GM19438 (cell line): ENCODE measurements at regions not wholly inside any gene's neighbourhood (a gene's known extent, or its start where the extent isn't known, plus 50 kb on each side); places are given as distances from the start of the nearest gene placed in this dataset.

Source experiments
- ATAC-seq: cut with Tn5 transposase; IDR thresholded peaks from one replicate; pipeline ENCODE4 v1.9.1; 2021; ENCODE audit warnings: low read depth; ENCODE audit not compliant: unreplicated experiment

DNA sequence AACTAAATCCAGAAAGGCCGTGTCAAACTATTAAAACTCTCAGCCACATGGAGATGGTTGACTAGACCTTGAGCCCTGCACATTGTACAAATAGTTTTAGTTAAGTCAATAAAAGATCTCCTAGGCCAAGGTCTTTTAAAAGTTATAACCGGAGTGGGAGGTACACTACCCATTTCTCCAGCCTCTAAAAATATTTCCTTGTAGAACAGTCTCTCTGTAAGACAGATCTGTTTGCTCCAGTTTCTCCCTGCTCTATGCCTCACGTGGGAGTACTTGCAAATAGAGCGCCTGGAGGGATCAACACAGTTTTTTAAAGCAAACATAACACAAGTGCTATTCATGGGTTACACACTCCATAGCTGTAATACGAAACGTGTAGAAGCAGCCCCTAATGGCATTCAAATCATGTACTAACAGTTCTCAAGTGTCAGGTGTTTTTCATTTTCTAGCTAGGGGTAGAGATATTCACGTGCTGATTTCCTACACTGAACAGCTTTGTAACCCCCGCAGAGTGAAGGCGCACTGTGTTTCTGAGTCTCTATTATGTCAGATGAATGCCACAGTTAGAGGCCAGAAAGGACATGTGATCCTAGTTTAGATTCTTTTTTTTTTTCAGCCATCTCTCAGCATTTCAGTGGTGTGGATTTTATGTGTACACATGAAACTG is 703.4 kb upstream of the GRAMD2B start:
- ATAC-seq, result no peak

DNA sequence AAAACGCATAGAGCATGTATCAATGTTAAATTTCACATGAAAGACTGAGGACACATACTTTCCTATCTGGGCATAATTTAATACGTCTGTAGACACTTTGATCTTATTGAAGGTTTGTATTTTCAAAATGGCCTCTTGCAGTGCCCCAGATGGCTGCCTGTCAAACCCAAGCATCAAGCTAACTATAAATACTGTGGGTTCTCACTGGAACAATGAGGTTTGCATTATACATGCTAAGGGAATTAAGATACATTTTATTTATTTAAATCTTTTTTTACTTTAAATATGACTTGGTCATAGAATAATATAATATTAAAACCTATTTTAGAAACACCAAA is 702.9 kb upstream of the GRAMD2B start:
- ATAC-seq, result no peak

- no peak for ATAC-seq
Measured at GRCh38 chr5:125720721-125721120, 702.5 kb upstream of the GRAMD2B start.

DNA sequence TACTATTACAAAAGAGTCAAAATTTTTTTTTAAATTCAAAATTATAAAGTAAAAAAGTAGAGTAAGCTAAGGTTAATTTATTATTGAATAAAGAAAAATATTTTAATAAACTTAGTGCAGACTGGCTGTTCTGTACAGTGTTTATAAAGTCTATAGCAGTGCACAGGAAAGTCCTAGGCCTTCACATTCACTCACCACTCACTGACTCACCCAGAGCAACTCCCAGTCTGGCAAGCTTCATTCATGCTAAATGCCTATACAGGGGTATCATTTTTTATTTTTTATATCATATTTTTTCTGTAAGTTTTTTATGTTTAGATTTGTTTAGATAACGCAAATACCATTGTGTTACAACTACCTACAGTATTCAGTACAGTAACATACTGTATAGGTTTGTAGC is 700.7 kb upstream of the GRAMD2B start:
- ATAC-seq, result no peak

- no peak for ATAC-seq
Measured at GRCh38 chr5:125725691-125726090, 697.5 kb upstream of the GRAMD2B start.

DNA sequence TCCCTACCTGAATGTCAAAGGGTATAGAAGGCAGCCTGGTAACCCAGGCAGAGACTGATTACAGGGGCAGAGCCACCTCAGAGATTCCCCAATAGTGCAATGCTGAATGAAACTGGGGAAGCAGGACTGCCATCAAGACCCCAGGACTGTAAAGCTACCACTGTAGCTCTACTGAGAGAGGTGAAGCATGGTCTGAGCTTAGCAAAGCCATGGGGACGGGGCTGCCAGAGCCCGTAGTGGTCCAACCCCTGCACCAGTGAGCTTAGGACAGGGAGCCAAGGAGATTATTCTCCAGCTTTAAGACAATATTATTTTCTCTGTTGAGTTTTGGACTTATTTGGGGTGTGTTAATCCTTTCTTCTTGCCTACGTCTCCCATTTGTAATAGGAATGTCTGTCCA is 679.3 kb upstream of the GRAMD2B start:
- no peak for ATAC-seq

GRCh38 chr5:125746917-125747316 is 676.3 kb upstream of the GRAMD2B start:
- no peak for ATAC-seq

- ATAC-seq, result no peak
Measured at GRCh38 chr5:125750147-125750860, 672.9 kb upstream of the GRAMD2B start.

- ATAC-seq, result no peak
Measured at GRCh38 chr5:125750861-125751186, 672.4 kb upstream of the GRAMD2B start.

- no peak for ATAC-seq
Measured at GRCh38 chr5:125756456-125756855, 666.8 kb upstream of the GRAMD2B start.

DNA sequence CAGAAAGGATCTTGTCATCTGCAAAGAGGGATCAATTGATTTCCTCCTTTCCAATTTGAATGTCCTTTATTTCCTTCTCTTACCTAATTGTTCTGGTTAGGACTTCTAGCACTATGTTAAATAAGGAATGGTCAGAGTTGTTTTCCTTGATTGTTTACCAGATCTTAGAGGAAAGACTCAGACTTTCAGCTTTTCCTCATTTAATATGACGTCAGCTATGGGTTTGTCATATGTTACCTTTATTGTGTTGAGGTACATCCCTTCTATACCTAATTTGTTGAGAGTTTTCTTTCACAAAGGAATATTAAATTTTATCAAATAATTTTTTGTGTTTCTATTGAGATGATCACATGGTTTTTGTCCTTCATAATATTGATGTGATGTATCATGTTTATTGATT is 656.5 kb upstream of the GRAMD2B start:
- ATAC-seq, result no peak

DNA sequence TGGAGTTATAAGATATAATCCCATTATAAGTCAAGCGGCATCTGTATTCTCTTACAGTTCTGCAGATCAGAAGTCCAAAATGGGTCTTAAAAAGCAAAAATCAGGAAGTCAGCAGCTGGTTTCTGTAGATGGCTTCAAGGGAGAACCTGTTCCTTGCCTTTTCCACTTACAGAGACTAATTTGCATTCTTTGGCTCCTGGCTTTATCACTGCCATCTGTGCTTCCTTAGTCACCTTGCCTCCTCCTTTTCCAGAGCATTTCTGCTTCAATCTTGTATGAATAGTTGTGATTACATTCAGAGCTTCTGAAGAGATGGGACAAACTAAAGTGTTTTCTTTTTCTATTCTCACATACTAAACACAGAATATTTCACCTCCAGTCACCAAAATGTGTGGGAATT is 647.3 kb upstream of the GRAMD2B start:
- no peak for ATAC-seq

DNA sequence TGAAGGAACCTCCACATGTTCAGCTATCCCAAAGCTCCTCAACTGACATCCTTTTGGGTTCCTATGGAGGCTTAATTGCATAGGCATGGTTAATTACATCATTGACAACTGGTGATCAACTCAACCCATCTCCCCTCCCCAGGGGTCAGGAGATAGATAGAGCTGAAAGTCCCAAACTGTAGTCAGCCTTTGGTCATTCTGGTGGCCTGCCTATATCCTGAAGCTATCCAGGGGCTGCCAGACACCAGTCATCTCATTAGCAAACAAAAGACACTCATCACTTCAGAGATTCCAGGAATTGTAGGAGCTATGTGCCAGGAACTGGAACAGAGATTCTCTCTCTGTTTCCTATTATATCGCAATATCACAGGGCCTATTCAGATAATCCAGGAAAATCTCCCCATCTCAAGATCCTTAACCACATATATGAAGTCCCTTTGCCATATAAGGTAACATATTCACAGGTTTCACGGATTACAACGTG is 646.5 kb upstream of the GRAMD2B start:
- ATAC-seq, result no peak

DNA sequence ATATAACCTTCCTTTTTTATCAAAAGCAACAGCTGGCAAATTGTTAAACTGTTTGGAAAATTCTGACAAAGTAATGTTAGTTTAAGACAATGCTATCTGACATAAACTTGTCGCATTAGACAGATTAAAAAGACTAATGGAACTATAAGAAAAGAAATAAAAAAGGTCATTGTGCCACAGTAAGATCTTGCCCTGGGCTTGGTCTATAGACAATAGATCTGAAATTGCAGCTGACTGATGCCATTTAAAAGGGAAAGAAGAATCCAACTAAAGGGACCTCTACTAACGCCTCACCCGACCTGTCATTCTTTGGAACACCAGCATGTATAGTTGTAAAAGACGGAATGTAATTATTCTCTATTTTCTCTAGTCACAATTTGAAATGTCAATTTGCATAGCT is 644.4 kb upstream of the GRAMD2B start:
- no peak for ATAC-seq

- no peak for ATAC-seq
Measured at GRCh38 chr5:125785407-125785806, 637.8 kb upstream of the GRAMD2B start.

- no peak for ATAC-seq
Measured at GRCh38 chr5:125786021-125786420, 637.2 kb upstream of the GRAMD2B start.

DNA sequence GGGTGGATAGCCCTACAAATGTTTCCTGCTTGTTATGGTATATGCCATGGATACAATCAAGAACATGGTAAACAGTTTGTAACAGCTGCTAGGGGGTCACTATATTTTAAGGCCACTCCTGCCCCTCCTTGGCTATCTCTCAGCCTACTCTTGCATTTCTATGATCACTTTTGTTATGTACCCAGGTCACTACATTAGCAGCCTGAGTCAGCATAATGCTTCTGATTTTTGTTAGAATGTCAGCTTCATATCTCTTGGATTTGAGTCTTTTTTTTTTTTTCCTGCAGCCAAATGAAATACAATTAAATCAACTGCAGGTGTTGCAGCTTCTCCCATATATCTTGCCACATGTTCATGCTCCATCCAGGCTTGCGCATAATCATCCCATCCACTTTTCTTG is 629.7 kb upstream of the GRAMD2B start:
- ATAC-seq, result no peak

DNA sequence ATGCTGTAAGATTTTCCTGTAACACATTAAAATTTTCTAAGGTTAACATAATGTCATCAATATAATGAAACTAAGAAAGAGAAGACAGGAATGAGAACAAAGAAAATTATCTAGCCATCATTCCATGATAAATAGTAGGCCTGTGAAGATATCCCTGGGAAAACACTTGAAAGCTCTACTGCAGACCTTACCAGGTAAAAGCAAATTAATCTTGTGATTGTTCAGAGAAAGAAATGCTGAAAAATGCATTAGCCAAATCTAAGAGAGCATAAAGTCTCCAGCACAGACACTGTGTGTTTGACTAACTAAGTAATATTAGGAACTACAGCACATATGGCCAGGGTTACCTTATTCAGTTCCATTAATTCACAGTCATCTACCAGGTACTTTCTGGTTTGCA is 628.3 kb upstream of the GRAMD2B start:
- no peak for ATAC-seq

GRCh38 chr5:125798307-125798706 is 624.9 kb upstream of the GRAMD2B start:
- no peak for ATAC-seq

- no peak for ATAC-seq
Measured at GRCh38 chr5:125812651-125813050, 610.6 kb upstream of the GRAMD2B start.

GRCh38 chr5:125813221-125813974 is 609.8 kb upstream of the GRAMD2B start:
- ATAC-seq, result no peak

DNA sequence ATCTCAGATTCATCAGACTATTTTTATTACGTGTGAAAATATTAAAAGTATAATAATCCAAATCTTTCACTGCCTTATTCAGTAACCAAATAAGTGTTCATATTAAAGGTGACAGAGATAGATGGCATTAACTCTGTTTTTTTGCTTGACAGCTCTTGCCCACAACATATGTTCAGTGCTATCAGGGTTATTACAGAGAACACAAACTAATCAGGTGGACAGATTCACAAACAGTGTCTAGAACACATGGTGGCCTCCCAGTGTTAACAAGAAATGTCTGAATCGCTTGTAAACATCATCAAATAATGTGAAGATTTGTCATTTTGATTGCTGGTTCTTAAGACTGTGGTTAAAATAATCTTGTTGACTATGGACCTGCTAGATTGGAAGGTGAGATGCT is 609.1 kb upstream of the GRAMD2B start:
- no peak for ATAC-seq
